Erythroblast (primary cell): ENCODE measurements at regions not wholly inside any gene's neighbourhood (a gene's known extent, or its start where the extent isn't known, plus 50 kb on each side); places are given as distances from the start of the nearest gene placed in this dataset.
"Not testable (repeated sequence)": the region's sequence is repeated elsewhere in the genome, so short reads cannot be mapped to it uniquely, and the experiment has no call there.

Experiments used
- DNase-seq, 2 experiments: peaks; one replicate each; lab custom pipeline; 2025; lab: John Stamatoyannopoulos, UW
- GATA1 ChIP-seq: IDR thresholded peaks from 2 replicates; pipeline ENCODE4 v1.6.1; 2011; ENCODE audit warnings: low read depth, mild to moderate bottlenecking, control low read depth, low read length, moderate library complexity
- POLR2A ChIP-seq: IDR thresholded peaks from 2 replicates; pipeline ENCODE4 v1.6.1; 2011; ENCODE audit warnings: mild to moderate bottlenecking, low read length

GRCh38 chr2:220787251-220787650 is 784.9 kb downstream of the EPHA4 start:
- DNase-seq, result no peak
- no peak for TF ChIP-seq POLR2A
- TF ChIP-seq GATA1, result no peak

- no peak for DNase-seq
- TF ChIP-seq POLR2A (no peak), GATA1 (no peak)
These were observed 782.1 kb downstream of the EPHA4 start for GRCh38 chr2:220789961-220790360.

GRCh38 chr2:220795705-220796104 is 776.4 kb downstream of the EPHA4 start:
- TF ChIP-seq POLR2A (no peak), GATA1 (no peak)
- no peak for DNase-seq

- no peak for TF ChIP-seq POLR2A
- TF ChIP-seq GATA1, result no peak
These were observed 761.0 kb downstream of the EPHA4 start for GRCh38 chr2:220811115-220811514.

DNA sequence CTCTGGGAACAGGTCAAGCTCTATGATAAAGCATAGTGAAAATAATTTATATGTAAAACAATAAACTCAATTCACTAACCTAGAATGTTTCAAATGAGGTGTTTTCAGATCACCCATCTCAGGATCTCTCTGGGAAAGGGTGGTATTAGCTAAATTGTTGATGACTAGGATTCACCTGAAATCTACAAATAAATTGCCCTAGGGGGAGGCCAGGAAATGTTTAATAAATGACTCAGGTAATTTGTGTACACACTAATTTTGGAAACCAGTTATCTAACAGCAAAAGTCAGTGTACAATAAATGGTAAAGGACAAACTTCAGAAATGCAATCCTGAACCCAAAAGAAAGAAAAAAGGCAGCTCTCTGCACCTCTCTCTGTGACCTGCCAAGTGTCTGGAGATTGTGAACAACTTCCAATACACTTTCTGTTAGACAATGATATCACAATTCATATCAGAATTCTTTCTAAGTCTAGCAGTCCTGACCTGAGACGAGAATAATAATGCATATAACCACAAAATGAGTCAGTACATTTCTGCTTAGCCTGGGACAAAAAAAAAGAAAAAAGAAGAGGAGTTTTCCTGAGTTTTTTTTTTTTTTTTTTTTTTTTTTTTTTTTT is 760.0 kb downstream of the EPHA4 start:
- no peak for DNase-seq
- TF ChIP-seq POLR2A, result no peak
- no peak for TF ChIP-seq GATA1

More at GRCh38 chr2:220811115-220811514, 761.0 kb downstream of the EPHA4 start:
- no peak for DNase-seq

DNA sequence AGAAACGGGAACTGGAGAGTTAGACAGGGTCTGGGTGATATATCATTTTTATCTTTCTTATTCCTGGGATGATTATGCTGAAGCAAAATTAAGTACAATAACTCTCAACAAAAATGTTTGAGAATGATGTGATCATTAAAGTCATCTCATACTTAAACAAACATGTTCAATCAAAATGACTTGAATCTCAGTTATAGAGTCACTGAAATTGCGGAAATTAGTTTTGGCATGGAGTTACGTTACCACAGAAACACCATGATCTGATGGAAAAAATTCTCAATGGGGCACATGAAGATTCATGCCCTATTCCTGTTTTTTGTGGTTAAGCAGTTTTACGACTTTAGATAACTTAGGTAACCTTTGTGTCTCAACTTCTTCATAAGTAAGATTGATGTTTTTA is 757.7 kb downstream of the EPHA4 start:
- TF ChIP-seq POLR2A, result no peak
- no peak for TF ChIP-seq GATA1
- no peak for DNase-seq

GRCh38 chr2:220815698-220816097 is 756.4 kb downstream of the EPHA4 start:
- TF ChIP-seq POLR2A (no peak), GATA1 (no peak)

DNA sequence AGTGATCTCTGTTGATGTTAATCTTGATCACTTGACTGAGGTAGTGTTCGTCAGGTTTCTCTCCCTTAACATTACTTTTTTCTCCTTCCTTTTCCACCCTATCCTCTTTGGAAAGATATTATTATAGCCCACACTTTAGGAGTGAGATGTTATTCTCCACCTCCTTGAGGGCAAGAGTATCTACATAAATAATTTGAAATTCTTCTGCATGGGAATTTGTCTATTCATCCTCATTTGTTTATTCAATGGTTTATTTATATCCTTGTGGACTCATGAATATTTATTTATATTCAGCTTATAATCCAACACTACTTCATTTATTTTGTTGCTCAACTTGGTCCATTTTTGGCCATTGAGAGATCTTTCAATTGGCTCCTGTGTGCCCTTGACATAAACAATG is 750.4 kb downstream of the EPHA4 start:
- no peak for TF ChIP-seq GATA1
- TF ChIP-seq POLR2A, result no peak
- no peak for DNase-seq

More at GRCh38 chr2:220815698-220816097, 756.4 kb downstream of the EPHA4 start:
- no peak for DNase-seq

GRCh38 chr2:220823590-220823989 is 748.5 kb downstream of the EPHA4 start:
- DNase-seq, result not testable (repeated sequence)

- no peak for TF ChIP-seq POLR2A
- no peak for TF ChIP-seq GATA1
These were observed 738.7 kb downstream of the EPHA4 start for GRCh38 chr2:220833446-220833845.

DNA sequence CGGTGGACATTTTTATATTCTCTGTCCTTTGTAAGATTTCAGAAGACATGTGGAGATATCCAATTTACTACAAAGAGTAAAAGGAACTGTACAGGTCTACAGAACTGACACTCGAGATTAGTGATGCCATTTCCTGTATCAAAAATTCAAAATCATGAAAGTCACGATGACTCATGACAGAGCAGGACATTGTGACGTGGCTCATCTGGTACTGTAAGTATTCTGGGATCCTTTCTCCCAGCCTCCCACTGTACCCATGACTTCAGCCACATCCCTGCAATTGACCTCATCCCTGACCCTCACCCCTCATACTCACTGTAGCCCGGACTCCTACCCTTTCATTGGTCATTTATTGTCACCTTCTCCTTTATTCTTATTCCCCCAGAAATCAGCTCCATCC is 736.5 kb downstream of the EPHA4 start:
- DNase-seq, result no peak
- no peak for TF ChIP-seq GATA1
- TF ChIP-seq POLR2A, result no peak

More at GRCh38 chr2:220833446-220833845, 738.7 kb downstream of the EPHA4 start:
- DNase-seq, result no peak

- TF ChIP-seq POLR2A, result no peak
- no peak for TF ChIP-seq GATA1
- DNase-seq, result no peak
These were observed 734.9 kb downstream of the EPHA4 start for GRCh38 chr2:220837226-220837625.

DNA sequence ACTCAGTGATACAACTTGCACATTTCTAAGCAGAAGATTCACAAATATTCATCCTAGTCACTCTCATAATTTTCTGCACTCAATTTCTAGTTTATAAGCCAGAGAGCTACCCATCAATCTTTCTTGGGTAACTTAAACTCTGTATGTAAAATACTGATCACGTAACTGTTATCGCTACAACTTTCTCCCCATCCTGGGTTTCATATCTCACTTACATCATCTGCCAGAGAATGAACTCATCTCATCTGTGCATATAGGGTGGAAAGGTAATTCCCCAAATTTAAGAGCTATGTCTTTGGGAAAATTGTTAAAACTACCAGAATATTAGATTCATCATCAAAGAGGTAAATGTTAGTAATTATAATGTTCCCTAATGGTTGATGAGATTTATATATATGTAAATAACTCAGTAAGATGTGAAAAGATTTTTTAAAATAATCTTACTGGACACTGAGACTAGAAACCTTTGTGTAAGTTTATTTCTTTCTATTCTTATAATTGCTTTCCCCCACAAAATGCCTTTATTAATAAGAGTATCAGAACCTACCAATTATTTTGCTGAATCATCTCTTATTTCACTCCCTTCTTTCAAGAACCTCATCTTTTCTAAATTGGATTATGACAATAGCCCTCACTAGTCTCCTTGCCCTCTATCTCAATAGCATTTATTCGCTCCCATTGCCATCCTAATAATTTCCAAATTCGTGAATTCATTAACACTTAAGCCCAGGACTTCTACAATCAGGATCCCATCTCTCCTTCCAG is 729.0 kb downstream of the EPHA4 start:
- TF ChIP-seq GATA1 (no peak), POLR2A (no peak)

GRCh38 chr2:220845766-220846273 is 726.3 kb downstream of the EPHA4 start:
- TF ChIP-seq GATA1 (no peak), POLR2A (no peak)
- no peak for DNase-seq

More for the DNA sequence above, 729.0 kb downstream of the EPHA4 start:
- DNase-seq, result no peak

GRCh38 chr2:220847006-220847405 is 725.1 kb downstream of the EPHA4 start:
- DNase-seq, result no peak
- TF ChIP-seq POLR2A, result no peak
- TF ChIP-seq GATA1, result no peak
